NCI-H187 treated with DMSO at 0.1 percent for 48 hours (cell line): ENCODE measurements at regions not wholly inside any gene's neighbourhood (a gene's known extent, or its start where the extent isn't known, plus 50 kb on each side); places are given as distances from the start of the nearest gene placed in this dataset.

Experiments
- DNase-seq: peaks from one replicate; lab custom pipeline; 2025; lab: John Stamatoyannopoulos, UW

- no peak for DNase-seq
These were observed 582.0 kb downstream of the CDH11 start for GRCh38 chr16:64539811-64540371.

GRCh38 chr16:64534180-64534780 lies 587.6 kb downstream of the CDH11 start:
- DNase-seq: no peak

GRCh38 chr16:64532691-64533090 lies 589.2 kb downstream of the CDH11 start:
- no peak for DNase-seq

GRCh38 chr16:64532117-64532516 lies 589.7 kb downstream of the CDH11 start:
- no peak for DNase-seq

- DNase-seq: no peak
These were observed 590.5 kb downstream of the CDH11 start for GRCh38 chr16:64531401-64531800.

GRCh38 chr16:64522548-64522947 lies 599.3 kb downstream of the CDH11 start:
- DNase-seq: no peak

- no peak for DNase-seq
These were observed 608.0 kb downstream of the CDH11 start for GRCh38 chr16:64513871-64514270.

- no peak for DNase-seq
These were observed 614.4 kb downstream of the CDH11 start for GRCh38 chr16:64507240-64508024.

GRCh38 chr16:64499211-64499610 lies 622.7 kb downstream of the CDH11 start:
- no peak for DNase-seq

GRCh38 chr16:64498363-64498762 lies 623.5 kb downstream of the CDH11 start:
- no peak for DNase-seq

- DNase-seq: no peak
These were observed 628.2 kb downstream of the CDH11 start for GRCh38 chr16:64493709-64494108.

GRCh38 chr16:64489449-64489848 lies 632.4 kb downstream of the CDH11 start:
- DNase-seq: no peak

- no peak for DNase-seq
These were observed 635.3 kb downstream of the CDH11 start for GRCh38 chr16:64486561-64486960.

GRCh38 chr16:64481497-64481896 lies 640.4 kb downstream of the CDH11 start:
- DNase-seq: no peak

- DNase-seq: no peak
These were observed 643.5 kb downstream of the CDH11 start for GRCh38 chr16:64478252-64478906.

GRCh38 chr16:64475627-64476351 lies 646.1 kb downstream of the CDH11 start:
- no peak for DNase-seq

GRCh38 chr16:64470916-64471315 lies 650.9 kb downstream of the CDH11 start:
- no peak for DNase-seq

- DNase-seq: no peak
These were observed 651.8 kb downstream of the CDH11 start for GRCh38 chr16:64469906-64470702.

GRCh38 chr16:64469351-64469750 lies 652.5 kb downstream of the CDH11 start:
- DNase-seq: no peak

- no peak for DNase-seq
These were observed 653.3 kb downstream of the CDH11 start for GRCh38 chr16:64468515-64469090.

GRCh38 chr16:64459821-64460220 lies 662.0 kb downstream of the CDH11 start:
- DNase-seq: no peak
